Retinal pigment epithelial cell (primary cell): ENCODE measurements at regions not wholly inside any gene's neighbourhood (a gene's known extent, or its start where the extent isn't known, plus 50 kb on each side); places are given as distances from the start of the nearest gene placed in this dataset.
"Not testable (repeated sequence)": the region's sequence is repeated elsewhere in the genome, so short reads cannot be mapped to it uniquely, and the experiment has no call there.

ENCODE experiments used
- DNase-seq: peaks from one replicate; pipeline ENCODE4 v3.0.0-alpha.2; 2010; ENCODE audit warnings: low read depth
- H3K4me3 ChIP-seq: 2 replicates; pipeline ENCODE4 v1.5.1; 2011; ENCODE audit warnings: mild to moderate bottlenecking, low read length, control low read depth, moderate library complexity
- CTCF ChIP-seq: conservative IDR thresholded peaks from 2 replicates; pipeline ENCODE4 v1.5.1; 2011; ENCODE audit warnings: low read depth, low read length, control low read depth, inconsistent platforms

- TF ChIP-seq CTCF, result no peak
- no peak for DNase-seq
- H3K4me3 ChIP-seq, result no peak overlapping the region
These were observed 156.4 kb upstream of the SH3BP4 start for GRCh38 chr2:234795272-234795920.

- no peak for TF ChIP-seq CTCF
These were observed 157.0 kb upstream of the SH3BP4 start for GRCh38 chr2:234794866-234795265.

GRCh38 chr2:234793212-234793785, 158.5 kb upstream of the SH3BP4 start:
- TF ChIP-seq CTCF, result no peak
- no peak overlapping the region for H3K4me3 ChIP-seq
- no peak for DNase-seq

More at GRCh38 chr2:234794866-234795265, 157.0 kb upstream of the SH3BP4 start:
- H3K4me3 ChIP-seq, result no peak overlapping the region
- DNase-seq, result no peak

- H3K4me3 ChIP-seq, result no peak overlapping the region
- DNase-seq, result no peak
- TF ChIP-seq CTCF, result no peak
These were observed 159.2 kb upstream of the SH3BP4 start for GRCh38 chr2:234792621-234793022.

- not testable (repeated sequence) for DNase-seq, H3K4me3 ChIP-seq
These were observed 159.7 kb upstream of the SH3BP4 start for GRCh38 chr2:234792096-234792495.

- DNase-seq, result no peak
- H3K4me3 ChIP-seq, result no peak overlapping the region
- no peak for TF ChIP-seq CTCF
These were observed 161.4 kb upstream of the SH3BP4 start for GRCh38 chr2:234790380-234790779.

- no peak for DNase-seq
- H3K4me3 ChIP-seq, result no peak overlapping the region
- no peak for TF ChIP-seq CTCF
These were observed 162.1 kb upstream of the SH3BP4 start for GRCh38 chr2:234789556-234790325.
